ENCODE measurements at regions not wholly inside any gene's neighbourhood (a gene's known extent, or its start where the extent isn't known, plus 50 kb on each side); places are given as distances from the start of the nearest gene placed in this dataset.

DNA sequence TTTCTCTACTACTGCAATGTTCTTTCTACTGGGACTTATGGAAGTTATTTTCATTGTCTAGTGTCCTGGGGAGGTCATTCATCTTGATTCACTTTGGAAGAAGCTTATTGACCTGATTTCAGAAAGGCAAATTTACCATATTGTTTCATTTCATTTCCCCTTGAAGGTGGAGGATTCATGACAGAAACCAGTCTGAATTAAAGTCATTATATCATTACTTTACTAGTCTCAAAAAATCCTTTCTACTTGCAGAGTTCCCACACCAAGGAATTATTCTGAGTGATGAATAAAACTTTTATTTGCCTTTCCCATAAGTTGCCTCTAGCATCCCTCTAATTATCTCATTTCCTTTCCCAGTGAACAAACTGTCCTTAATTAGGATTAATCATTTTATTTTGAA, 163.8 kb downstream of the RASSF9 start:
- H3K9me3 ChIP-seq (ENCODE audit: control insufficient read depth in 1 of 2, low read length in 2 of 2): no peaks in the 10 kb centered on the region
- intact Hi-C loops (cut with micrococcal nuclease): no loop called here
- Mint-ChIP-seq H3K4me3 (no peak overlapping the region), H3K27ac (no peak overlapping the region), H3K9me3 (peaks cover 0 to 13% (median 5%) of the 10 kb centered on the region in 8 donors), H3K27me3 (no peaks in the 10 kb centered on the region), H3K36me3 (no peaks in the 10 kb centered on the region), H3K4me1 (no peaks in the 10 kb centered on the region)
- H3K4me1 ChIP-seq (ENCODE audit: insufficient read depth, low read length): no peaks in the 10 kb centered on the region
- no peaks in the 10 kb centered on the region for H3K27me3 ChIP-seq (ENCODE audit: insufficient read depth, low read length)
- ChIA-PET CTCF (ENCODE audit: partially characterized antibody) (no interaction called here), POLR2A (ENCODE audit: partially characterized antibody) (no interaction called here)
- H3K27ac ChIP-seq (ENCODE audit: low read depth, low read length): no peak overlapping the region
- no peaks in the 10 kb centered on the region for H3K36me3 ChIP-seq (ENCODE audit: insufficient read depth, low read length)
- no peak overlapping the region for H3K4me3 ChIP-seq (ENCODE audit: low read length in 2 of 2)
- DNase-seq: no peak

DNA sequence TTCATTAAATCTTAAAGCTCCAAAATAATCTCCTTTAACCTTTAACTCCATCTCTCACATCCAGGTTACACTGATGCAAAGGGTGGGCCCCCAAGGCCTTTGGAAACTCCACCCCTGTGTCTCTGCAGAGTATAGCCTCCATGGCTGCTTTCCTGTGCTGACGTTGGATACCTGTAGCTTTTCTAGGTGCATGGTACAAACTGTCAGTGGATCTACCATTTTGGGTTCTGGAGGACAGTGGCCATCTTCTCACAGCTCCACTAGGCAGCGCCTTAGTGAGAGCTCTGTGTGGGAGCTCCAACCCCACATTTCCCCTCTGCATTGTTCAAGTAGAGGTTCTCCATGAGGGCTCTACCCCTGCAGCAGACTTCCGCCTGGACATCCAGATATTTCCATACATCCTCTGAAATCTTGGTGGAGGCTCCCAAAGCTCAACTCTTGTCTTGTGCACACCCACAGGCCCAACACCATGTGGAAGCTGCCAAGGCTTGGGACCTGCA, 162.2 kb downstream of the RASSF9 start:
- peaks cover 0 to 13% (median 5%) of the 10 kb centered on the region in 8 donors for H3K9me3 Mint-ChIP-seq
- no peaks in the 10 kb centered on the region for H3K36me3 Mint-ChIP-seq
- intact Hi-C loops (cut with micrococcal nuclease): no loop called here
- no peak overlapping the region for H3K4me3 Mint-ChIP-seq
- H3K4me1 Mint-ChIP-seq: no peaks in the 10 kb centered on the region
- H3K36me3 ChIP-seq (ENCODE audit: insufficient read depth, low read length): no peaks in the 10 kb centered on the region
- H3K27ac ChIP-seq (ENCODE audit: low read depth, low read length): no peak overlapping the region
- H3K4me1 ChIP-seq (ENCODE audit: insufficient read depth, low read length): no peaks in the 10 kb centered on the region
- H3K27ac Mint-ChIP-seq: no peak overlapping the region
- H3K27me3 ChIP-seq (ENCODE audit: insufficient read depth, low read length): no peaks in the 10 kb centered on the region
- no peak for DNase-seq
- POLR2A ChIA-PET (ENCODE audit: partially characterized antibody): no interaction called here
- H3K4me3 ChIP-seq (ENCODE audit: low read length in 2 of 2): no peak overlapping the region
- no peaks in the 10 kb centered on the region for H3K27me3 Mint-ChIP-seq
- CTCF ChIA-PET (ENCODE audit: partially characterized antibody): no interaction called here
- no peaks in the 10 kb centered on the region for H3K9me3 ChIP-seq (ENCODE audit: control insufficient read depth in 1 of 2, low read length in 2 of 2)

DNA sequence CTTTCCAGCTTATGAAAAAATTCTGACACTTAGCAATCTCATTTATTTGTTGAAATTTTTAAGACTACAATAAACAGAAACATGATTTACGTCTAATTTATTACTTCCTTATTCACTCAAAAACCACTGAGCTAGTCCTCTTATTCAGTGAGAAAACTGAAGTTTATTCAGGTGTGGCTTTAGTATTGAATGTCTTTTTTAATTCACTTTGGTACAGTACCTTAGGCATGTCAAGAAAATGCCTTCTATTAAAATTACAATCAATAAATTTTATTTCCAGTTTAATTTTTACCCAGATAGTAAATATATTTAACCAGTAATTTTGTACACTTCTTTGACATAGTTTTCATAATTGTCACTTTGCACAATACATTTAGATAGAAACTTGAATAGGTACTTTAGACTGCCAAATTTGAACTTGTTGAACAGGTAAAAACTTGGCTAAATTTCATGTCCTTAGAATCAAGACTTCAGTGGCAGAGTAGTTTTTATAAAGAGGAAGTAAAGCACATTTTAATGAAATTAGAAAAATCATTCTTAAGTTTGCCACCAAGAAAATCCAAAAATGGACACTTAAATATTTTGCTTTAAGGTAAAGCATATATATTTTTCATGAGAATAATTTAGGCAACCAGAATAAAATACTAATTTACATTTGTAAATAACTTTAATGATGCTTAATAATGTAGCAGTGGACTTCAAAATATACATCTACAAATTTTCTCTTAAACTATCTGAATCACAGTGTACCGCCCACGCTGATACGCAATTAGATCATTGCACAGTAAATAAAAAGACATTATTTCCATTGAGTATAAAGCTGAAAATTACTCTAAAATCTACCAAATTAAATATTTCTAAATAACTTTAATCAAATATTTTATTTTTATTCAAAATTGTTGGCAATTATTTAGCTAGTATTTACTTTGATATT, 159.1 kb downstream of the RASSF9 start:
- H3K27ac Mint-ChIP-seq: no peak overlapping the region
- peaks cover 0 to 14% (median 9%) of the 10 kb centered on the region in 8 donors for H3K9me3 Mint-ChIP-seq
- no peaks in the 10 kb centered on the region for H3K4me1 ChIP-seq (ENCODE audit: insufficient read depth, low read length)
- no peaks in the 10 kb centered on the region for H3K36me3 ChIP-seq (ENCODE audit: insufficient read depth, low read length)
- no peaks in the 10 kb centered on the region for H3K27me3 Mint-ChIP-seq
- no peak overlapping the region for H3K4me3 Mint-ChIP-seq
- intact Hi-C loops (cut with micrococcal nuclease): no loop called here
- H3K4me3 ChIP-seq (ENCODE audit: low read length in 2 of 2): no peak overlapping the region
- no peaks in the 10 kb centered on the region for H3K9me3 ChIP-seq (ENCODE audit: control insufficient read depth in 1 of 2, low read length in 2 of 2)
- ChIA-PET POLR2A (ENCODE audit: partially characterized antibody) (no interaction called here), CTCF (ENCODE audit: partially characterized antibody) (interaction anchor here (1.0 kb wide), 1 partner anchor 11 kb away, joined by 6 read pairs; no protein-coding TSS in a partner anchor)
- H3K27me3 ChIP-seq (ENCODE audit: insufficient read depth, low read length): no peaks in the 10 kb centered on the region
- H3K36me3 Mint-ChIP-seq: no peaks in the 10 kb centered on the region
- H3K27ac ChIP-seq (ENCODE audit: low read depth, low read length): no peak overlapping the region
- no peak for DNase-seq
- no peaks in the 10 kb centered on the region for H3K4me1 Mint-ChIP-seq

DNA sequence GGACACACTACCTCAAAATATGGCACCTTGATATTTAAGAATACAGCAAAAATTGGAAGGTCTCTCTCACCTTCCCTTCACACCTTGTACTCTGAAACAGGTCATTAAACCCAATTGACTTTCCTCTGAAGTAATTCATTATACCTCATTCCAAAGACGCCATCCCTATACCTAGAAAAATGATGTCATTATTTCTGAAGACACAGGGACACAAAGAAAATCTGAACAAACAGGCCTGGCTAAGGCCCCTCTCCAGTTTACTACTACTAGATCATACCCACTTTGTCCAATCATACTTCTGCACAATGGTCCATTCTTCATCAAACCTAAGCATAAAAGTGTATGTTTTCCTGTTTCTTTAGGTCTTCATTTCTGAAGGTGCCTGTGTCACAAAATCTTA, 156.9 kb downstream of the RASSF9 start:
- no peaks in the 10 kb centered on the region for H3K27me3 Mint-ChIP-seq
- DNase-seq: no peak
- no peaks in the 10 kb centered on the region for H3K4me1 Mint-ChIP-seq
- intact Hi-C loops (cut with micrococcal nuclease): no loop called here
- no peaks in the 10 kb centered on the region for H3K36me3 Mint-ChIP-seq
- Histone ChIP-seq H3K27me3 (ENCODE audit: insufficient read depth, low read length) (no peaks in the 10 kb centered on the region), H3K4me3 (ENCODE audit: low read length in 2 of 2) (no peak overlapping the region), H3K27ac (ENCODE audit: low read depth, low read length) (no peak overlapping the region), H3K36me3 (ENCODE audit: insufficient read depth, low read length) (no peaks in the 10 kb centered on the region), H3K4me1 (ENCODE audit: insufficient read depth, low read length) (no peaks in the 10 kb centered on the region), H3K9me3 (ENCODE audit: control insufficient read depth in 1 of 2, low read length in 2 of 2) (no peaks in the 10 kb centered on the region)
- ChIA-PET CTCF (ENCODE audit: partially characterized antibody) (no interaction called here), POLR2A (ENCODE audit: partially characterized antibody) (no interaction called here)
- H3K27ac Mint-ChIP-seq: no peak overlapping the region
- peaks cover 0 to 14% (median 8%) of the 10 kb centered on the region in 8 donors for H3K9me3 Mint-ChIP-seq
- no peak overlapping the region for H3K4me3 Mint-ChIP-seq

DNA sequence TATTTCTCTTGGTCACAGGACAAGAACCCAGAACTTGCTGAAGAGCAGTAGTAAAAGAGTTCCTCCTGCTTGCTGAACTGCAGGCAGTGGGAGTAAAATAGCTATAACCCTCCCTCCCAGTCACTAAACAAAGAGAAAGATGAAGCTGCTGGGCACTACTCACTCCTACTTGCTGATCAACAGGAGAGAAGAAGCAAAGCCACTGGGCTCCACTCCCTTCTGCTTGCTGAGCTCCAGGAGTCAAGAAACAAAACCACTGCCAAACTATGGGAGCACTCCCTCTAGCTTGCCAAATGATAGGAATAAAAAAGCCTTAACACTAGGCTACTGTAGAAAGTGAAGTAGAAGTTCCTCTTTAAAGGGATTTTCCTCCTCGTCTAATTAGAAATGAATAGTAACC, 155.3 kb downstream of the RASSF9 start:
- peaks cover 0 to 10% (median 5%) of the 10 kb centered on the region in 8 donors for H3K9me3 Mint-ChIP-seq
- no peak overlapping the region for H3K27ac Mint-ChIP-seq
- H3K27me3 Mint-ChIP-seq: no peaks in the 10 kb centered on the region
- POLR2A ChIA-PET (ENCODE audit: partially characterized antibody): no interaction called here
- no peak for DNase-seq
- Histone ChIP-seq H3K4me3 (ENCODE audit: low read length in 2 of 2) (no peak overlapping the region), H3K27ac (ENCODE audit: low read depth, low read length) (no peak overlapping the region), H3K9me3 (ENCODE audit: control insufficient read depth in 1 of 2, low read length in 2 of 2) (no peaks in the 10 kb centered on the region), H3K4me1 (ENCODE audit: insufficient read depth, low read length) (no peaks in the 10 kb centered on the region), H3K27me3 (ENCODE audit: insufficient read depth, low read length) (no peaks in the 10 kb centered on the region), H3K36me3 (ENCODE audit: insufficient read depth, low read length) (no peaks in the 10 kb centered on the region)
- intact Hi-C loops (cut with micrococcal nuclease): no loop called here
- H3K4me3 Mint-ChIP-seq: no peak overlapping the region
- CTCF ChIA-PET (ENCODE audit: partially characterized antibody): no interaction called here
- H3K36me3 Mint-ChIP-seq: no peaks in the 10 kb centered on the region
- no peaks in the 10 kb centered on the region for H3K4me1 Mint-ChIP-seq

DNA sequence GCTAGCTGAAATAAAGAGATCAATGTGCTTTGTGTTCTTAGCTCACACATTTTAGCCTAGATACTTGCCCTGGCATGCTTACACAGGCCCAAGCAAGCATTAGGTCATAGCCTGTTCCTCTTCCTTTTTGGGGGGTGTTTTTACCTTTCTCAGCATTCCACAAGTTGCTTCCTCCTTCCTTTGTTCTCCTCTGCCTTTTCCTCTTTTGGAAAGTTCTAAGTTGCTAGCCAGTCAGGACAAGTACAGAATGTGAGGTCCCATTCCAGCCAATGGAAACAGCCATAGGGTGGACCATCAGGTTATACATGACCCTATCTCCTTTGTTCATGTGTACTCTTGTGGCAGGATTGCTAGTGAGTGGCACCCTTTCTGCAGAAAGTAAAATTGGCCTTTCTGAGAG, 154.9 kb downstream of the RASSF9 start:
- Mint-ChIP-seq H3K27me3 (no peaks in the 10 kb centered on the region), H3K36me3 (no peaks in the 10 kb centered on the region), H3K9me3 (peaks cover 0 to 10% (median 5%) of the 10 kb centered on the region in 8 donors), H3K4me1 (no peaks in the 10 kb centered on the region), H3K4me3 (no peak overlapping the region), H3K27ac (no peak overlapping the region)
- CTCF ChIA-PET (ENCODE audit: partially characterized antibody): no interaction called here
- intact Hi-C loops (cut with micrococcal nuclease): no loop called here
- H3K36me3 ChIP-seq (ENCODE audit: insufficient read depth, low read length): no peaks in the 10 kb centered on the region
- no peak overlapping the region for H3K27ac ChIP-seq (ENCODE audit: low read depth, low read length)
- H3K9me3 ChIP-seq (ENCODE audit: control insufficient read depth in 1 of 2, low read length in 2 of 2): no peaks in the 10 kb centered on the region
- H3K4me3 ChIP-seq (ENCODE audit: low read length in 2 of 2): no peak overlapping the region
- no peaks in the 10 kb centered on the region for H3K4me1 ChIP-seq (ENCODE audit: insufficient read depth, low read length)
- no peak for DNase-seq
- POLR2A ChIA-PET (ENCODE audit: partially characterized antibody): no interaction called here
- H3K27me3 ChIP-seq (ENCODE audit: insufficient read depth, low read length): no peaks in the 10 kb centered on the region

DNA sequence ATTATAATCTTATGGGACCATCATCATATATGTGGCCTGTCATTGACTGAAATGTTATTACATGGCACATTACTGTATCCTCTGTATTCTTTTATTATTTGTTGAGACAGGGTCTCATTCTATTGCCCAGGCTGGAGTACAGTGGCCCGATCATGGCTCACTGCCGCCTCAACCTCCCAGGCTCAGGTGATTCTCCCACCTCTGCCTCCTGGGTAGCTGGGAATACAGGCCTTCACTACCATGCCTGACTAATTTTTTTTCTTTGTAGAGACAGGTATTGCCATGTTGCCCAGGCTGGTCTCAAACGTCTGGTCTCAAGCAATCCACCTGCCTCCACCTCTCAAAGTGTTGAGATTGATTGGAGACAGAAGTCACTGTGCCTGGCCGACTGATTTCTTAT, 153.2 kb downstream of the RASSF9 start:
- Histone ChIP-seq H3K27me3 (ENCODE audit: insufficient read depth, low read length) (no peaks in the 10 kb centered on the region), H3K9me3 (ENCODE audit: control insufficient read depth in 1 of 2, low read length in 2 of 2) (no peaks in the 10 kb centered on the region), H3K27ac (ENCODE audit: low read depth, low read length) (no peak overlapping the region), H3K4me1 (ENCODE audit: insufficient read depth, low read length) (no peaks in the 10 kb centered on the region), H3K36me3 (ENCODE audit: insufficient read depth, low read length) (no peaks in the 10 kb centered on the region), H3K4me3 (ENCODE audit: low read length in 2 of 2) (no peak overlapping the region)
- DNase-seq: no peak
- no peaks in the 10 kb centered on the region for H3K27me3 Mint-ChIP-seq
- CTCF ChIA-PET (ENCODE audit: partially characterized antibody): no interaction called here
- H3K4me1 Mint-ChIP-seq: no peaks in the 10 kb centered on the region
- H3K27ac Mint-ChIP-seq: no peak overlapping the region
- intact Hi-C loops (cut with micrococcal nuclease): no loop called here
- POLR2A ChIA-PET (ENCODE audit: partially characterized antibody): no interaction called here
- no peak overlapping the region for H3K4me3 Mint-ChIP-seq
- H3K36me3 Mint-ChIP-seq: no peaks in the 10 kb centered on the region
- H3K9me3 Mint-ChIP-seq: peaks cover 0 to 10% (median 4%) of the 10 kb centered on the region in 8 donors
